MM.1S (cell line): ENCODE measurements at regions not wholly inside any gene's neighbourhood (a gene's known extent, or its start where the extent isn't known, plus 50 kb on each side); places are given as distances from the start of the nearest gene placed in this dataset.

Source experiments
- DNase-seq: peaks from one replicate; pipeline ENCODE4 v3.0.0-alpha.2; 2015
- H2AFZ ChIP-seq: fragments of 300-600 bp; sonication (generic); 2 replicates; pipeline ENCODE4 v1.6.0; 2016; ENCODE audit warnings: antibody characterized with exemption, low read length
- H3F3A ChIP-seq: fragments of 300-600 bp; sonication (generic); 2 replicates; pipeline ENCODE4 v1.6.1; 2016; ENCODE audit warnings: mild to moderate bottlenecking, antibody characterized with exemption, low read length, moderate library complexity, mixed read lengths; ENCODE audit not compliant: insufficient read depth
- H3K27ac ChIP-seq: fragments of 300-600 bp; sonication (generic); 2 replicates; pipeline ENCODE4 v1.5.1; 2016; ENCODE audit warnings: mild to moderate bottlenecking, low read length
- H3K27me3 ChIP-seq: fragments of 300-600 bp; sonication (generic); replicated peaks from 2 replicates; pipeline ENCODE4 v1.6.0; 2016; ENCODE audit warnings: low read length; ENCODE audit not compliant: insufficient read depth
- H3K36me3 ChIP-seq: fragments of 300-600 bp; sonication (generic); replicated peaks from 2 replicates; pipeline ENCODE4 v1.6.1; 2016; ENCODE audit warnings: mild to moderate bottlenecking, low read length, mixed read lengths; ENCODE audit not compliant: insufficient read depth
- H3K4me1 ChIP-seq: fragments of 300-600 bp; sonication (generic); 2 replicates; pipeline ENCODE4 v1.6.1; 2016; ENCODE audit warnings: low read length, mixed read lengths
- H3K4me2 ChIP-seq: fragments of 300-600 bp; sonication (generic); 2 replicates; pipeline ENCODE4 v1.6.0; 2016; ENCODE audit warnings: low read depth, low read length
- H3K4me3 ChIP-seq: fragments of 300-600 bp; sonication (generic); 2 replicates; pipeline ENCODE4 v1.5.1; 2016; ENCODE audit warnings: low read length, mixed read lengths
- H3K79me2 ChIP-seq: fragments of 300-600 bp; sonication (generic); 2 replicates; pipeline ENCODE4 v1.6.1; 2016; ENCODE audit warnings: mixed run types, low read length, mixed read lengths
- H3K9ac ChIP-seq: fragments of 300-600 bp; sonication (generic); 2 replicates; pipeline ENCODE4 v1.6.1; 2016; ENCODE audit warnings: low read length, mixed read lengths
- H3K9me2 ChIP-seq: fragments of 300-600 bp; sonication (generic); replicated peaks from 2 replicates; pipeline ENCODE4 v1.6.1; 2016; ENCODE audit warnings: mild to moderate bottlenecking, low read length, mixed read lengths; ENCODE audit not compliant: insufficient read depth
- H3K9me3 ChIP-seq: fragments of 300-600 bp; sonication (generic); replicated peaks from 2 replicates; pipeline ENCODE4 v1.6.1; 2016; ENCODE audit warnings: mild to moderate bottlenecking, low read length, mixed read lengths; ENCODE audit not compliant: insufficient read depth
- H4K20me1 ChIP-seq: fragments of 300-600 bp; sonication (generic); 2 replicates; pipeline ENCODE4 v1.6.1; 2016; ENCODE audit warnings: mild to moderate bottlenecking, low read length, moderate library complexity, mixed read lengths; ENCODE audit not compliant: insufficient read depth
- CTCF ChIP-seq: fragments of 300-600 bp; sonication (generic); IDR thresholded peaks from 2 replicates; pipeline ENCODE4 v1.5.1; 2016; ENCODE audit warnings: antibody characterized with exemption, low read length, mixed read lengths
- EZH2 ChIP-seq: fragments of 300-600 bp; sonication (generic); optimal IDR thresholded peaks from 2 replicates; pipeline ENCODE3; 2017; ENCODE audit warnings: low read depth, mild to moderate bottlenecking, antibody characterized with exemption, low read length, mixed read lengths
- EZH2phosphoT487 ChIP-seq: fragments of 300-600 bp; sonication (generic); IDR thresholded peaks from 2 replicates; pipeline ENCODE4 v1.6.1; 2018; ENCODE audit warnings: antibody characterized with exemption, low read length

GRCh38 chr1:55912438-55912837, 666.9 kb downstream of the PLPP3 start:
- Histone ChIP-seq H3K4me2 (no peak overlapping the region), H3K9me3 (no peaks in the 10 kb centered on the region), H3K9me2 (no peaks in the 10 kb centered on the region), H3F3A (no peaks in the 10 kb centered on the region), H3K4me3 (no peak overlapping the region), H3K27me3 (no peaks in the 10 kb centered on the region), H3K36me3 (no peaks in the 10 kb centered on the region), H4K20me1 (no peaks in the 10 kb centered on the region), H3K27ac (no peak overlapping the region), H3K4me1 (no peaks in the 10 kb centered on the region), H3K79me2 (no peaks in the 10 kb centered on the region), H3K9ac (no peak overlapping the region), H2AFZ (no peak overlapping the region)
- no peak for TF ChIP-seq EZH2
- TF ChIP-seq EZH2phosphoT487 = no peak
- TF ChIP-seq CTCF = no peak
- DNase-seq = no peak

- no peak for DNase-seq
- Histone ChIP-seq H3F3A (no peaks in the 10 kb centered on the region), H4K20me1 (no peaks in the 10 kb centered on the region), H2AFZ (no peak overlapping the region), H3K4me1 (no peaks in the 10 kb centered on the region), H3K36me3 (no peaks in the 10 kb centered on the region), H3K79me2 (no peaks in the 10 kb centered on the region), H3K4me2 (no peak overlapping the region), H3K9me3 (no peaks in the 10 kb centered on the region), H3K9ac (no peak overlapping the region), H3K27ac (no peak overlapping the region), H3K4me3 (no peak overlapping the region), H3K9me2 (no peaks in the 10 kb centered on the region), H3K27me3 (no peaks in the 10 kb centered on the region)
- TF ChIP-seq EZH2phosphoT487 (no peak), CTCF (no peak), EZH2 (no peak)
Measured at GRCh38 chr1:55904541-55904940, 674.8 kb downstream of the PLPP3 start.

- Histone ChIP-seq H3K4me1 (no peaks in the 10 kb centered on the region), H3K9me3 (no peaks in the 10 kb centered on the region), H3K27me3 (no peaks in the 10 kb centered on the region), H3K36me3 (no peaks in the 10 kb centered on the region), H3K9me2 (no peaks in the 10 kb centered on the region), H3F3A (no peaks in the 10 kb centered on the region), H2AFZ (no peak overlapping the region), H3K27ac (no peak overlapping the region), H3K4me3 (no peak overlapping the region), H3K4me2 (no peak overlapping the region), H4K20me1 (no peaks in the 10 kb centered on the region), H3K79me2 (no peaks in the 10 kb centered on the region), H3K9ac (no peak overlapping the region)
- TF ChIP-seq EZH2phosphoT487 (no peak), CTCF (no peak), EZH2 (no peak)
- DNase-seq = no peak
Measured at GRCh38 chr1:55898181-55898580, 681.2 kb downstream of the PLPP3 start.
